Gastrocnemius medialis (tissue), 4 donors: ENCODE measurements at regions not wholly inside any gene's neighbourhood (a gene's known extent, or its start where the extent isn't known, plus 50 kb on each side); places are given as distances from the start of the nearest gene placed in this dataset.

Experiments
- POLR2A ChIP-seq, 2 donors: fragments of 450-650 bp; IDR thresholded peaks; one replicate each; pipeline ENCODE4 v1.6.1; 2017; ENCODE audit warnings: antibody characterized with exemption in 2 of 2, mild to moderate bottlenecking in 2 of 2, moderate library complexity in 2 of 2
- TF ChIP-seq, protein P1 (sequence below), 5 experiments: fragments of 450-650 bp in 3 of 5; fragments of 200-600 bp in 2 of 5; sonication (generic) in 2 of 5; IDR thresholded peaks in 4 of 5; conservative IDR thresholded peaks in 1 of 5; 1 replicate in 4 of 5; 2 replicates in 1 of 5; pipeline ENCODE4 v1.5.1; 2016 to 2019; ENCODE audit warnings: antibody characterized with exemption in 5 of 5, mild to moderate bottlenecking in 3 of 5, moderate library complexity in 3 of 5

GRCh38 chr3:34175636-34176176 is 377.3 kb downstream of the PDCD6IP start:
- TF ChIP-seq POLR2A (IDR thresholded peaks at IDR 0.05) = no peak
- TF ChIP-seq, protein P1, sequence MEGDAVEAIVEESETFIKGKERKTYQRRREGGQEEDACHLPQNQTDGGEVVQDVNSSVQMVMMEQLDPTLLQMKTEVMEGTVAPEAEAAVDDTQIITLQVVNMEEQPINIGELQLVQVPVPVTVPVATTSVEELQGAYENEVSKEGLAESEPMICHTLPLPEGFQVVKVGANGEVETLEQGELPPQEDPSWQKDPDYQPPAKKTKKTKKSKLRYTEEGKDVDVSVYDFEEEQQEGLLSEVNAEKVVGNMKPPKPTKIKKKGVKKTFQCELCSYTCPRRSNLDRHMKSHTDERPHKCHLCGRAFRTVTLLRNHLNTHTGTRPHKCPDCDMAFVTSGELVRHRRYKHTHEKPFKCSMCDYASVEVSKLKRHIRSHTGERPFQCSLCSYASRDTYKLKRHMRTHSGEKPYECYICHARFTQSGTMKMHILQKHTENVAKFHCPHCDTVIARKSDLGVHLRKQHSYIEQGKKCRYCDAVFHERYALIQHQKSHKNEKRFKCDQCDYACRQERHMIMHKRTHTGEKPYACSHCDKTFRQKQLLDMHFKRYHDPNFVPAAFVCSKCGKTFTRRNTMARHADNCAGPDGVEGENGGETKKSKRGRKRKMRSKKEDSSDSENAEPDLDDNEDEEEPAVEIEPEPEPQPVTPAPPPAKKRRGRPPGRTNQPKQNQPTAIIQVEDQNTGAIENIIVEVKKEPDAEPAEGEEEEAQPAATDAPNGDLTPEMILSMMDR (IDR thresholded peaks at IDR 0.05 in 4 of 5, conservative IDR thresholded peaks at IDR 0.05 in 1 of 5) = no peak
